Activated T-helper 1 cell treated with anti-CD3 and anti-CD28 coated beads, Interleukin-2, amount 50 U/mL, for 16 hours (primary cell): ENCODE measurements at regions not wholly inside any gene's neighbourhood (a gene's known extent, or its start where the extent isn't known, plus 50 kb on each side); places are given as distances from the start of the nearest gene placed in this dataset.

ENCODE experiments used
- DNase-seq, 2 donors: peaks; one replicate each; pipeline ENCODE4 v3.0.0-alpha.2; 2020; ENCODE audit warnings: low read depth in 1 of 2, low spot score in 1 of 2

- no peak for DNase-seq
These were observed 86.1 kb upstream of the CD83 start for GRCh38 chr6:14031516-14031915.

- DNase-seq, result no peak
These were observed 82.3 kb upstream of the CD83 start for GRCh38 chr6:14035071-14035847.

- no peak for DNase-seq
These were observed 81.7 kb upstream of the CD83 start for GRCh38 chr6:14035874-14036273.

GRCh38 chr6:14036911-14037310, 80.7 kb upstream of the CD83 start:
- DNase-seq, result no peak

GRCh38 chr6:14037402-14038277, 79.9 kb upstream of the CD83 start:
- no peak for DNase-seq

GRCh38 chr6:14038467-14039437, 78.8 kb upstream of the CD83 start:
- no peak for DNase-seq

DNA sequence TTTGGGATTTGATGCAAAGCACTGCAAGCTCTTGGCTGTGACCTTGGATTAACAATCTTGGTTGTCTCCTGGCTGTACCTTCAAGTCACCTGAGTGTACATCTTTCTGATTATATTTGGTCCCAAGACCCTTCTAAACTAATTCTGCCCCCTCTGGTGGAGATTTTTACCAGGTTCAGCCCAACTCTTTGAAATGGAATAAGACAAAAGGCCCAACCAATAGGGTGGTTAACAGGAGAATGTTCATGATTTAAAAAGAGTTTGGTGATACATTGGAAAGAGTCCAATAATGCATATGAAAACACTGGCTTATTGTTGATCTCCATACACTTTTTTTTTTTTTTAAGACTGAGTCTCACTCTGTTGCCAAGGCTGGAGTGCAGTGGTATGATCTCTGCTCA, 77.5 kb upstream of the CD83 start:
- no peak for DNase-seq

DNA sequence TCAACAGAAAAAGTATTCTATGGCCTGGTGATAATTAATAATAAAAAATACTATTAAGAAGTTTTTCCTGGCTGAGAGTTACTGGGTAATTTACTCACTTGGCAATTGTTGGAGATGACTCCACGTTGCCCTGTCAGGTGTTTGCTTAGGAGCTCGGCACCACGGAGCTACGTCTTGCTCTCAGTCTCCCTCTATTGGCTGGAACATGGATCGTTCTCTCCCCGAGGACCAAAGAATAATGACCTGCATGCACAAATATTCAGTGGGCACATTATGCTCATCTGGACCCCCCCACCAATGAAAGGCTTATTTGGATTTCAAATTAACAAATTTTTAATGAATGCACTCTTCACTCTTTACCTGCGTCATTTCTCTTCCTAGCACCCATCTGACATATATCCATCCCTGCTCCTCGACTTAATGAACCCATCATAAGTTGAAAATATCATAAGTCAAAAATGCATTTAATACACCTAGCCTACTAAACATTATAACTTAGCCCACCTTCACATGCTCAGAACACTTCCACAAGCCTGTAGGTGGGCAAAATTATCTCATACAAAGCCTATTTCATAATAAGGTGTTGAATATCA, 71.0 kb upstream of the CD83 start:
- peak in 1 of 2 donors; percentile 6 for DNase-seq

GRCh38 chr6:14047151-14047740, 70.3 kb upstream of the CD83 start:
- no peak for DNase-seq

GRCh38 chr6:14048837-14049236, 68.7 kb upstream of the CD83 start:
- no peak for DNase-seq

- no peak for DNase-seq
These were observed 66.2 kb upstream of the CD83 start for GRCh38 chr6:14051355-14051754.

DNA sequence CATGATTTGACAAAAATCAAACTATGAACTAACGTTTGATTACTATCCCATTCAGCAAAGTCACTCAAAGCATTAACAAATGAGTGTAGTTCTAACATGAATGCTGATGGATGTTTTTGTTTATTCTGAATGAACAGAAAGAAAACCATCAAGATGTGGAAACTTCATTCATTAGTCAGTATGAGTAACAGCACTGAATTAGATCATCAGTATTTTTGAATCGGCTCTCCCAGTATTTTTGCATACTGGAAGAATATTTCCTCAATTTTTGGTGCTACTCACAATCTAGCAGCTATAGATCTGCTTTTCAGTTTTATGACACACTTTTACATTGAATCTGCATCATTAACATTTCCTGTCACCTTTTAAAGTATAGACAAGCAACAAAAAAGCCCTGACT, 63.8 kb upstream of the CD83 start:
- no peak for DNase-seq

DNA sequence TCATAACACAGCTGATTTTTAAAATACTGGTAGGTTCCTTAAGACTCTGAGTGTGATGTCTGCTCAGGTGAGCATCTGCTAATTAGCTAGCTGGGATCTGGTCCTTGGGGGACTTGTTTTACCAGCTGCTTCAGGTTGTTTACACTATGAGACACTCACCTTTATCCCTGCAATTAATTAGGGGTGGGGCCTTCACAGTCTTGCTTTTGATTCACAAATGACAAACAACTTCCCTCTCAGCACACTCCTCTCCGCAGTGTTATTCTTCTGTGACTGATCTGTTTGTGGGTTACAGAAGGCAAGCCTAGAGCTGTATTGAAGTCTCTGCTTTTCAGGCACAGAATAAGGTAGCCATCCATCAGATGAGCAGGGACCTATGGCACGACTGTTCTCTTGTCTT, 62.0 kb upstream of the CD83 start:
- no peak for DNase-seq

DNA sequence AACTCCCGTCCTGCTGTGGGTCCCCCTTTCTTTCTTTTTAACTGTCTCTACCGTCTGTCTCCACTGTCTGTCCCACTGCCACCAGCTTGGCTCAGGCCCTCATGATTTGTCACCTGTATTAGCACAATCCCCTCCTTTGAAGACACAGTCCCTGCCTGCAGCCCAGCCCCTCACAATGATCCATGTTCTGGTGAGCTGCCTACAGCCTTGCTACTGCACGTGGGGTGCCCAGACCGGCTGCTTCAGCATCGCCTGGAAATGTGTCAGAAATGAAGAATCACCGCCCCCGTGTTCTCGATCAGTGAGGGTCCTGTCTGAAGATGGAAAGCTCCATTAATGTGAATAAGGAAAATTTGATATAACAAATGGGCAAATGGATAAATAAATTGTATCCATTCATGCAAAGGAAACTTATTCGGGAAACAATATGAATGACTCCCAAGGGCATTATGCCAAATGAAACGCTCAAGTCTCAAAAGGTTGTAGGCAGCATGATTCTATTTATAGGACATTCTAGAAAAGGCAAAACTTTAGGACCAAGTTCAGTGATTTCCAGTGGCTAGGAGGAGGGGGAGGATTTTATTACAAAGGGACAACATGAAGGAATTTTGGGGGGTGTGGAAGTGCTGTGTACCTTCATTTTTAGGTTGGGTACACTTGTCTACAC, 59.4 kb upstream of the CD83 start:
- DNase-seq, result no peak

GRCh38 chr6:14058735-14059134, 58.8 kb upstream of the CD83 start:
- DNase-seq, result no peak

DNA sequence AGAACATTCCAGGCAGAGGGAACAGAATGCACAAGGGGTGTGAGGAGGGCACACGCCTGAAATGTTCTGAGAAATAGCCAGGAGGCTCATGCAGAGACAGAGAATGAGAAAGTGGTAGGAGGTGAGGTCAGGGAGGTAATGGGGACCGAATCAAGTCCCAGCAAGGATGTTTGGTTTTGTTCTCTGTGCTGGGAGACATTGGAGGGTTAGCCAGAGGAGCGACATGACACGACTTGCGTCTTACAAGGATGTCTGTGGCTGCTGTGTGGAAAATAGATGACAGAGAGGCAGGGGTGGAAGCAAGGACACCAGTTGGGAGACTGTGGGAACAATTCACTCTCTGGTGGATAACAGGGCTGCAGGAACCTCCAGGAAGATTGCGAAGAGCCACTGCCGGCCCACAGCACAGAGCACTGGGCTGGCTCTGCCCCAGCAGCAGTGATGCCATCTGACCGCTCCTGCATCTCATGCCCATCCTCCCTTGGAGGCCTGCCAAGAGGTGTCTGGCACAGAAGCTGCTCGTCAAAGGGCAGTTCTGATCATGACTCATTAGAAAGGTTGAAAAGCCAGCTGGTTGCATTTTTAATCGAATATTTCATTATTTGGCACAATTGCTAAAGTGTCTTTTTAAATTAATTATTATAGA, 57.7 kb upstream of the CD83 start:
- DNase-seq, result no peak

- DNase-seq, result no peak
These were observed 56.6 kb upstream of the CD83 start for GRCh38 chr6:14060971-14061370.

DNA sequence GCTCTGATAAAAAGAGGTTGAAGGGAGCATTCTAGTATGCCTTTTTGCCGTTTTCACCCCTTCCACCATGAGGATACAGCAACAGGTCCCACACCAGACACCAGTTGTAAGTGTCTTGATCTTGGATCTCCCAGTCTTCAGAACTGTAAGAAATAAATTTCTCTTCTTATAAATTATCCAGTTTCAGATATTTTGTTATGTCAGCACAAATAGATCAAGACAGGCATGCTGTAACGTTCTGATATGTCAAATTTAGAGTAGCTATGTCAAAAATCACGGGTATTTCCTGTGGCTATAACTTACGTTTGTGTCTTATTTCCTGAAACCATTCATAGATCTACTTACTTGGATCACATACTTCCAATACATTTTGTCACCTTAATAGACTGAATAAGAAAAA, 55.9 kb upstream of the CD83 start:
- DNase-seq, result no peak

- no peak for DNase-seq
These were observed 55.1 kb upstream of the CD83 start for GRCh38 chr6:14062345-14063029.
